HEK293 (cell line): ENCODE measurements at regions not wholly inside any gene's neighbourhood (a gene's known extent, or its start where the extent isn't known, plus 50 kb on each side); places are given as distances from the start of the nearest gene placed in this dataset.

Experiments used
- EGR2 ChIP-seq: fragments of 450-650 bp; formaldehyde crosslinking; IDR thresholded peaks from 2 replicates; pipeline ENCODE4 v1.5.1; 2016; ENCODE audit warnings: low read depth, missing biosample characterization, missing genetic modification characterization
- GLI2 ChIP-seq: fragments of 450-650 bp; formaldehyde crosslinking; IDR thresholded peaks from 2 replicates; pipeline ENCODE4; 2017; ENCODE audit warnings: missing biosample characterization, missing genetic modification characterization, low read depth, borderline replicate concordance
- GLIS2 ChIP-seq: fragments of 450-650 bp; formaldehyde crosslinking; IDR thresholded peaks from 2 replicates; pipeline ENCODE4 v1.5.1; 2016; ENCODE audit warnings: missing biosample characterization, missing genetic modification characterization
- PRDM4 ChIP-seq: fragments of 450-650 bp; formaldehyde crosslinking; IDR thresholded peaks from 2 replicates; pipeline ENCODE4 v1.5.1; 2017; ENCODE audit warnings: missing biosample characterization, missing genetic modification characterization
- PRDM6 ChIP-seq: fragments of 450-650 bp; formaldehyde crosslinking; IDR thresholded peaks from 2 replicates; pipeline ENCODE4 v1.5.1; 2017; ENCODE audit warnings: missing biosample characterization, missing genetic modification characterization
- SCRT1 ChIP-seq: fragments of 450-650 bp; formaldehyde crosslinking; IDR thresholded peaks from 2 replicates; pipeline ENCODE4 v1.5.1; 2016; ENCODE audit warnings: missing biosample characterization, missing genetic modification characterization, borderline replicate concordance
- ZBTB11 ChIP-seq: fragments of 450-650 bp; formaldehyde crosslinking; conservative IDR thresholded peaks from 2 replicates; pipeline ENCODE4 v1.5.1; 2016; ENCODE audit warnings: low read depth, missing biosample characterization, missing genetic modification characterization
- ZBTB7A ChIP-seq: fragments of 450-650 bp; formaldehyde crosslinking; IDR thresholded peaks from 2 replicates; pipeline ENCODE4 v1.5.1; 2016; ENCODE audit warnings: low read depth, missing biosample characterization, missing genetic modification characterization
- ZBTB8A ChIP-seq: fragments of 450-650 bp; formaldehyde crosslinking; IDR thresholded peaks from 2 replicates; pipeline ENCODE4 v1.5.1; 2016; ENCODE audit warnings: missing biosample characterization, missing genetic modification characterization
- ZFP37 ChIP-seq: fragments of 450-650 bp; formaldehyde crosslinking; IDR thresholded peaks from 2 replicates; pipeline ENCODE4 v1.5.1; 2016; ENCODE audit warnings: missing biosample characterization, missing genetic modification characterization
- ZNF10 ChIP-seq: fragments of 450-650 bp; formaldehyde crosslinking; IDR thresholded peaks from 2 replicates; pipeline ENCODE4 v1.5.1; 2017; ENCODE audit warnings: missing biosample characterization, missing genetic modification characterization
- ZNF174 ChIP-seq: fragments of 450-650 bp; formaldehyde crosslinking; IDR thresholded peaks from 2 replicates; pipeline ENCODE4 v1.5.0; 2017; ENCODE audit warnings: missing biosample characterization, mild to moderate bottlenecking, missing genetic modification characterization
- ZNF214 ChIP-seq: fragments of 450-650 bp; formaldehyde crosslinking; IDR thresholded peaks from 2 replicates; pipeline ENCODE4 v1.5.1; 2017; ENCODE audit warnings: missing biosample characterization, mild to moderate bottlenecking, missing genetic modification characterization, borderline replicate concordance
- ZNF362 ChIP-seq: fragments of 450-650 bp; formaldehyde crosslinking; IDR thresholded peaks from 2 replicates; pipeline ENCODE4 v1.5.1; 2016; ENCODE audit warnings: missing biosample characterization, missing genetic modification characterization
- ZNF580 ChIP-seq: fragments of 450-650 bp; formaldehyde crosslinking; IDR thresholded peaks from 2 replicates; pipeline ENCODE4 v1.5.1; 2016; ENCODE audit warnings: missing biosample characterization, missing genetic modification characterization
- ZNF629 ChIP-seq: fragments of 450-650 bp; formaldehyde crosslinking; IDR thresholded peaks from 2 replicates; pipeline ENCODE4 v1.5.1; 2017; ENCODE audit warnings: missing biosample characterization, missing genetic modification characterization
- ZNF654 ChIP-seq: fragments of 450-650 bp; formaldehyde crosslinking; IDR thresholded peaks from 2 replicates; pipeline ENCODE4 v1.5.1; 2016; ENCODE audit warnings: low read depth, missing biosample characterization, missing genetic modification characterization
- ZNF692 ChIP-seq: fragments of 450-650 bp; formaldehyde crosslinking; IDR thresholded peaks from 2 replicates; pipeline ENCODE4 v1.5.1; 2016; ENCODE audit warnings: missing biosample characterization, missing genetic modification characterization
- ZSCAN5A ChIP-seq: fragments of 450-650 bp; formaldehyde crosslinking; IDR thresholded peaks from 2 replicates; pipeline ENCODE4 v1.5.1; 2016; ENCODE audit warnings: missing biosample characterization, missing genetic modification characterization
- TF ChIP-seq, protein P1 (sequence below): fragments of 450-650 bp; formaldehyde crosslinking; IDR thresholded peaks from 2 replicates; pipeline ENCODE4 v1.5.1; 2016; ENCODE audit warnings: missing biosample characterization, missing genetic modification characterization, borderline replicate concordance
- TF ChIP-seq, protein P2 (sequence below): fragments of 450-650 bp; formaldehyde crosslinking; IDR thresholded peaks from 2 replicates; pipeline ENCODE4 v1.5.1; 2017; ENCODE audit warnings: missing biosample characterization, missing genetic modification characterization

DNA sequence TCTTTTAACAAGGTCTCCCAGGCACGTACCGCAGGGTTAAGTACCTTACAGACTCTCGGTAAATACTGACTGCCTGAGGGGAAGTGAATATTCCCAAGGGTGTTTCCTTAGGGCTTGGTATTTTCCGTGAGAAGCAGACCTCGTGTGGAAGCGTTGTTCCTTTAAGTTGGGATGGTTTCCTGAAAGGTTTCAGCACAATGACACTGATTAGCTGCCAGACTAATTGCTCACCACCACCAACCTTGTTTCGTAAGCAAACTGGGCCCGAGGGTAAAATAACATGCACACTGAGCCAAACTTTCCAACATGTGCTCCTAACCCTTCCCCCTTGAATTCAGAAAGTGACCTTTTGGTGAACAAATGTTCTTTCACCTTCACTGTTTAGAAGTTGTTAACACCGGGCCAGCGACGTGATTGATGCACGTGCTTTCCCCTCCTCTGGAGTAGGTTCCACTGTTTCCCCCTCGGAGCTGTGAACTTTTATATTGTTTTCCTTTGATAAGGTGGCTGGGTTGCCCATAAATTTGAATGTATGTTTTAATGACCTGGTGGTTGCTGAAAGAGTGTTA is 128.1 kb upstream of the RPS23 start (continued):
- TF ChIP-seq ZNF580 = peak; percentile 96
- peak; percentile 62 for TF ChIP-seq GLIS2 (tag by site-specific recombination)
- TF ChIP-seq EGR2 (tag by site-specific recombination) = no peak
- 0 out of 2 replicates have a peak, but pooled peaks have one; percentile 43 for TF ChIP-seq ZFP37
- TF ChIP-seq PRDM4 (tag by site-specific recombination) = peak; percentile 87
- no peak; the same call in 1 of the 2 replicates for TF ChIP-seq ZNF362 (tag by site-specific recombination)
- no peak for TF ChIP-seq ZSCAN5A (tag by site-specific recombination)
- TF ChIP-seq GLI2 (tag by site-specific recombination) = peak; percentile 87
- peak; percentile 80 for TF ChIP-seq ZNF629 (tag by site-specific recombination)
- no peak for TF ChIP-seq ZNF174 (tag by site-specific recombination)
- TF ChIP-seq ZNF692 (tag by site-specific recombination) = peak; percentile 61
- 0 out of 2 replicates have a peak, but pooled peaks have one; percentile 7 for TF ChIP-seq ZBTB11 (tag by site-specific recombination)
- TF ChIP-seq ZNF10 (tag by site-specific recombination) = peak; percentile 69; the same call in 1 of the 2 replicates
- no peak for TF ChIP-seq ZNF214 (tag by site-specific recombination)
- no peak for TF ChIP-seq ZNF654 (tag by site-specific recombination)
- TF ChIP-seq, protein P1, sequence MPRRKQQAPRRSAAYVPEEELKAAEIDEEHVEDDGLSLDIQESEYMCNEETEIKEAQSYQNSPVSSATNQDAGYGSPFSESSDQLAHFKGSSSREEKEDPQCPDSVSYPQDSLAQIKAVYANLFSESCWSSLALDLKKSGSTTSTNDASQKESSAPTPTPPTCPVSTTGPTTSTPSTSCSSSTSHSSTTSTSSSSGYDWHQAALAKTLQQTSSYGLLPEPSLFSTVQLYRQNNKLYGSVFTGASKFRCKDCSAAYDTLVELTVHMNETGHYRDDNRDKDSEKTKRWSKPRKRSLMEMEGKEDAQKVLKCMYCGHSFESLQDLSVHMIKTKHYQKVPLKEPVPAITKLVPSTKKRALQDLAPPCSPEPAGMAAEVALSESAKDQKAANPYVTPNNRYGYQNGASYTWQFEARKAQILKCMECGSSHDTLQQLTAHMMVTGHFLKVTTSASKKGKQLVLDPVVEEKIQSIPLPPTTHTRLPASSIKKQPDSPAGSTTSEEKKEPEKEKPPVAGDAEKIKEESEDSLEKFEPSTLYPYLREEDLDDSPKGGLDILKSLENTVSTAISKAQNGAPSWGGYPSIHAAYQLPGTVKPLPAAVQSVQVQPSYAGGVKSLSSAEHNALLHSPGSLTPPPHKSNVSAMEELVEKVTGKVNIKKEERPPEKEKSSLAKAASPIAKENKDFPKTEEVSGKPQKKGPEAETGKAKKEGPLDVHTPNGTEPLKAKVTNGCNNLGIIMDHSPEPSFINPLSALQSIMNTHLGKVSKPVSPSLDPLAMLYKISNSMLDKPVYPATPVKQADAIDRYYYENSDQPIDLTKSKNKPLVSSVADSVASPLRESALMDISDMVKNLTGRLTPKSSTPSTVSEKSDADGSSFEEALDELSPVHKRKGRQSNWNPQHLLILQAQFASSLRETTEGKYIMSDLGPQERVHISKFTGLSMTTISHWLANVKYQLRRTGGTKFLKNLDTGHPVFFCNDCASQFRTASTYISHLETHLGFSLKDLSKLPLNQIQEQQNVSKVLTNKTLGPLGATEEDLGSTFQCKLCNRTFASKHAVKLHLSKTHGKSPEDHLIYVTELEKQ (tag by site-specific recombination) = peak; percentile 80; the same call in 1 of the 2 replicates
- TF ChIP-seq, protein P2, sequence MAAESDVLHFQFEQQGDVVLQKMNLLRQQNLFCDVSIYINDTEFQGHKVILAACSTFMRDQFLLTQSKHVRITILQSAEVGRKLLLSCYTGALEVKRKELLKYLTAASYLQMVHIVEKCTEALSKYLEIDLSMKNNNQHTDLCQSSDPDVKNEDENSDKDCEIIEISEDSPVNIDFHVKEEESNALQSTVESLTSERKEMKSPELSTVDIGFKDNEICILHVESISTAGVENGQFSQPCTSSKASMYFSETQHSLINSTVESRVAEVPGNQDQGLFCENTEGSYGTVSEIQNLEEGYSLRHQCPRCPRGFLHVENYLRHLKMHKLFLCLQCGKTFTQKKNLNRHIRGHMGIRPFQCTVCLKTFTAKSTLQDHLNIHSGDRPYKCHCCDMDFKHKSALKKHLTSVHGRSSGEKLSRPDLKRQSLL = no peak
- TF ChIP-seq ZBTB8A = peak; percentile 68
- TF ChIP-seq ZBTB7A (tag by site-specific recombination) = no peak
- TF ChIP-seq PRDM6 (tag by site-specific recombination) = peak; percentile 80
- TF ChIP-seq SCRT1 = peak; percentile 56; the same call in 1 of the 2 replicates
